M059J (cell line): ENCODE measurements at regions not wholly inside any gene's neighbourhood (a gene's known extent, or its start where the extent isn't known, plus 50 kb on each side); places are given as distances from the start of the nearest gene placed in this dataset.
"Not testable (repeated sequence)": the region's sequence is repeated elsewhere in the genome, so short reads cannot be mapped to it uniquely, and the experiment has no call there.

Source experiments
- DNase-seq: peaks from one replicate; pipeline ENCODE4 v3.0.0-alpha.2; 2012; ENCODE audit warnings: low read depth

- DNase-seq: no peak
Measured at GRCh38 chr10:34957531-34957930, 132.6 kb downstream of the CUL2 start.

GRCh38 chr10:34956756-34957155 is 133.4 kb downstream of the CUL2 start:
- peak; percentile 41 for DNase-seq

- peak; percentile 23 for DNase-seq
Measured at GRCh38 chr10:34955391-34955790, 134.8 kb downstream of the CUL2 start.

- no peak for DNase-seq
Measured at GRCh38 chr10:34954142-34954541, 136.0 kb downstream of the CUL2 start.

GRCh38 chr10:34951263-34951887 is 136.3 kb upstream of the PARD3 start:
- DNase-seq: peak; percentile 75

GRCh38 chr10:34945951-34946522 is 130.9 kb upstream of the PARD3 start:
- DNase-seq: not testable (repeated sequence)

GRCh38 chr10:34941471-34942357 is 126.6 kb upstream of the PARD3 start:
- peak; percentile 36 for DNase-seq

GRCh38 chr10:34940436-34940835 is 125.3 kb upstream of the PARD3 start:
- DNase-seq: no peak

GRCh38 chr10:34938399-34938670 is 123.2 kb upstream of the PARD3 start:
- DNase-seq: peak; percentile 53

GRCh38 chr10:34937643-34938398 is 122.7 kb upstream of the PARD3 start:
- DNase-seq: peak; percentile 25

- no peak for DNase-seq
Measured at GRCh38 chr10:34936061-34936460, 121.0 kb upstream of the PARD3 start.

GRCh38 chr10:34933676-34934075 is 118.6 kb upstream of the PARD3 start:
- no peak for DNase-seq

GRCh38 chr10:34932235-34932634 is 117.1 kb upstream of the PARD3 start:
- DNase-seq: no peak

GRCh38 chr10:34931216-34931615 is 116.1 kb upstream of the PARD3 start:
- no peak for DNase-seq

GRCh38 chr10:34922138-34922537 is 107.0 kb upstream of the PARD3 start:
- DNase-seq: peak; percentile 52

GRCh38 chr10:34920578-34920977 is 105.5 kb upstream of the PARD3 start:
- DNase-seq: no peak

GRCh38 chr10:34918776-34919315 is 103.8 kb upstream of the PARD3 start:
- DNase-seq: peak; percentile 14

- DNase-seq: no peak
Measured at GRCh38 chr10:34918060-34918775, 103.1 kb upstream of the PARD3 start.

- peak; percentile 73 for DNase-seq
Measured at GRCh38 chr10:34916314-34916713, 101.2 kb upstream of the PARD3 start.

GRCh38 chr10:34912771-34913170 is 97.7 kb upstream of the PARD3 start:
- DNase-seq: no peak

GRCh38 chr10:34911661-34912205 is 96.6 kb upstream of the PARD3 start:
- DNase-seq: no peak
